PC-3 (cell line): ENCODE measurements at regions not wholly inside any gene's neighbourhood (a gene's known extent, or its start where the extent isn't known, plus 50 kb on each side); places are given as distances from the start of the nearest gene placed in this dataset.

Source experiments
- CTCF ChIP-seq: fragments of 300-600 bp; sonication (generic); conservative IDR thresholded peaks from 2 replicates; pipeline ENCODE4 v1.5.1; 2017; ENCODE audit warnings: antibody characterized with exemption, low read depth, mild to moderate bottlenecking, low read length
- EZH2 ChIP-seq: fragments of 300-600 bp; sonication (generic); IDR thresholded peaks from one replicate; pipeline ENCODE4 v1.6.1; 2017; ENCODE audit warnings: antibody characterized with exemption, mild to moderate bottlenecking, low read length; ENCODE audit not compliant: unreplicated experiment
- EZH2phosphoT487 ChIP-seq: fragments of 300-600 bp; sonication (generic); IDR thresholded peaks from 2 replicates; pipeline ENCODE4 v1.6.1; 2018; ENCODE audit warnings: mild to moderate bottlenecking, antibody characterized with exemption, low read length, borderline replicate concordance

GRCh38 chr4:54554339-54554990, 103.3 kb upstream of the KIT start:
- TF ChIP-seq EZH2 (no peak), CTCF (no peak), EZH2phosphoT487 (no peak)
